GM12891 (cell line): ENCODE measurements at regions not wholly inside any gene's neighbourhood (a gene's known extent, or its start where the extent isn't known, plus 50 kb on each side); places are given as distances from the start of the nearest gene placed in this dataset.

Experiments
- DNase-seq: peaks from one replicate; pipeline ENCODE4 v3.0.0; 2011; ENCODE audit warnings: low spot score; ENCODE audit not compliant: insufficient read length
- FAIRE-seq: peaks from 2 replicates; lab custom pipeline; 2011; peaks lifted over from hg19 to GRCh38; lab: Jason Lieb, UNC
- PAX5 ChIP-seq: IDR thresholded peaks from 2 replicates; pipeline ENCODE4 v1.6.1; 2011; ENCODE audit warnings: low read length, moderate library complexity, mild to moderate bottlenecking; ENCODE audit not compliant: insufficient read depth, severe bottlenecking
- POLR2A ChIP-seq: IDR thresholded peaks from 2 replicates; pipeline ENCODE4 v1.6.1; 2011; ENCODE audit warnings: low read depth, low read length, control low read depth
- POLR2AphosphoS5 ChIP-seq: IDR thresholded peaks from 2 replicates; pipeline ENCODE4 v1.6.1; 2011; ENCODE audit warnings: low read depth, low read length, control low read depth
- POU2F2 ChIP-seq: IDR thresholded peaks from 2 replicates; pipeline ENCODE4 v1.6.1; 2011; ENCODE audit warnings: low read depth, mild to moderate bottlenecking, control low read depth, low read length, moderate library complexity
- SPI1 ChIP-seq: IDR thresholded peaks from 2 replicates; pipeline ENCODE4 v1.6.1; 2011; ENCODE audit warnings: low read depth, low read length, control low read depth
- TAF1 ChIP-seq: IDR thresholded peaks from 2 replicates; pipeline ENCODE4 v1.6.1; 2011; ENCODE audit warnings: low read depth, low read length, control low read depth

- no peak for DNase-seq
- peak; percentile 41 for FAIRE-seq
- TF ChIP-seq POU2F2: no peak
- TF ChIP-seq PAX5: no peak
- TF ChIP-seq SPI1: no peak
- TF ChIP-seq TAF1: no peak
Observed at GRCh38 chr12:92556141-92556540, 146.6 kb upstream of the PLEKHG7 start.

- FAIRE-seq (peak; percentile 67), DNase-seq (no peak)
- TF ChIP-seq TAF1: no peak
- TF ChIP-seq POLR2A: no peak
- TF ChIP-seq POU2F2: no peak
- TF ChIP-seq PAX5: no peak
- TF ChIP-seq SPI1: no peak
- no peak for TF ChIP-seq POLR2AphosphoS5
Observed at GRCh38 chr12:92554158-92555073, 148.4 kb upstream of the PLEKHG7 start.

- FAIRE-seq: peak; percentile 78
Observed at GRCh38 chr12:92553389-92553788, 149.4 kb upstream of the PLEKHG7 start.

GRCh38 chr12:92552412-92553108 is 150.2 kb upstream of the PLEKHG7 start:
- FAIRE-seq: peak; percentile 73
- TF ChIP-seq TAF1 (0 out of 2 replicates have a peak, but pooled peaks have one; percentile 18), POLR2A (0 out of 2 replicates have a peak, but pooled peaks have one; percentile 30), POLR2AphosphoS5 (peak; percentile 49; the same call in 1 of the 2 replicates), POU2F2 (no peak)

More at GRCh38 chr12:92553389-92553788, 149.4 kb upstream of the PLEKHG7 start:
- TF ChIP-seq POU2F2: no peak
- 0 out of 2 replicates have a peak, but pooled peaks have one; percentile 36 for TF ChIP-seq TAF1
- TF ChIP-seq POLR2AphosphoS5: no peak
- TF ChIP-seq PAX5: no peak
- peak; percentile 37; the same call in 1 of the 2 replicates for TF ChIP-seq SPI1
- no peak for TF ChIP-seq POLR2A
- DNase-seq: no peak

GRCh38 chr12:92551853-92552397 is 150.9 kb upstream of the PLEKHG7 start:
- DNase-seq (no peak), FAIRE-seq (peak; percentile 98)
- TF ChIP-seq POLR2A (peak; percentile 77), TAF1 (peak; percentile 70), SPI1 (peak; percentile 77), POLR2AphosphoS5 (peak; percentile 90), PAX5 (peak; percentile 4), POU2F2 (peak; percentile 96)

More at GRCh38 chr12:92552412-92553108, 150.2 kb upstream of the PLEKHG7 start:
- DNase-seq: no peak

- no peak for TF ChIP-seq POLR2AphosphoS5
- no peak for TF ChIP-seq SPI1
- TF ChIP-seq TAF1: no peak
- no peak for TF ChIP-seq POU2F2
- no peak for TF ChIP-seq POLR2A
- no peak for TF ChIP-seq PAX5
- peak; percentile 31 for FAIRE-seq
- DNase-seq: no peak
Observed at GRCh38 chr12:92551210-92551609, 151.6 kb upstream of the PLEKHG7 start.

GRCh38 chr12:92550661-92551060 is 152.1 kb upstream of the PLEKHG7 start:
- no peak for TF ChIP-seq POLR2AphosphoS5
- 0 out of 2 replicates have a peak, but pooled peaks have one; percentile 20 for TF ChIP-seq TAF1
- FAIRE-seq: peak; percentile 41
- no peak for DNase-seq

GRCh38 chr12:92550254-92550653 is 152.5 kb upstream of the PLEKHG7 start:
- no peak for TF ChIP-seq POLR2AphosphoS5
- no peak for TF ChIP-seq TAF1
- TF ChIP-seq PAX5: no peak
- TF ChIP-seq POU2F2: no peak
- TF ChIP-seq SPI1: no peak
- no peak for TF ChIP-seq POLR2A
- DNase-seq: no peak
- no peak for FAIRE-seq

- FAIRE-seq (no peak), DNase-seq (no peak)
- no peak for TF ChIP-seq POU2F2
- no peak for TF ChIP-seq SPI1
- no peak for TF ChIP-seq TAF1
- TF ChIP-seq POLR2A: no peak
- TF ChIP-seq PAX5: no peak
- no peak for TF ChIP-seq POLR2AphosphoS5
Observed at GRCh38 chr12:92549516-92549915, 153.3 kb upstream of the PLEKHG7 start.
